Epithelial cell of proximal tubule (primary cell): ENCODE measurements at regions not wholly inside any gene's neighbourhood (a gene's known extent, or its start where the extent isn't known, plus 50 kb on each side); places are given as distances from the start of the nearest gene placed in this dataset.

Source experiments
- DNase-seq: peaks from one replicate; pipeline ENCODE4 v3.0.0-alpha.2; 2011; ENCODE audit warnings: low read depth
- H3K4me3 ChIP-seq: 2 replicates; pipeline ENCODE4 v1.5.1; 2011; ENCODE audit warnings: low read depth, mild to moderate bottlenecking, low read length
- CTCF ChIP-seq: conservative IDR thresholded peaks from 2 replicates; pipeline ENCODE4 v1.5.1; 2012; ENCODE audit warnings: low read depth, mild to moderate bottlenecking, low read length

- TF ChIP-seq CTCF, result no peak
- no peak overlapping the region for H3K4me3 ChIP-seq
- DNase-seq, result no peak
These were observed 82.3 kb upstream of the CIBAR2 start for GRCh38 chr16:85194307-85195270.

DNA sequence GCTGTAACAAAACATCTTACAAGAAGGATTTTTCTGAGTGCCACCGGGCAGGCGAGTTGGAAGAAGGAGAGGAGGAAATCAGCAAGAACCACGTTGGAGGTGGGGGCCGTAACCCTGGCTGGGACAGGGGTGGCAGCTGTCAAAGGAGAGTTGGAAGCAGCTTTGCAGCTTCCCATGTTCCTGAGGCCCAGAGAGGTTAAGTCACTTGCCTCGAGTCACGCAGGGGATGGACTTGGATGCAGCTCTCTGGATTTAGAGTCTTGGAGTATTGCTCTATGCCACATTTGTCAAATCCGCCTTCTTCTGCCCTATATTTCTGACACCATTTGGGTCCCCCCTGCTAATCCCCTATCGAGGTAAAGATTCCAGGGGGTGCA, 83.0 kb upstream of the CIBAR2 start:
- DNase-seq, result no peak
- no peak overlapping the region for H3K4me3 ChIP-seq
- TF ChIP-seq CTCF, result no peak

DNA sequence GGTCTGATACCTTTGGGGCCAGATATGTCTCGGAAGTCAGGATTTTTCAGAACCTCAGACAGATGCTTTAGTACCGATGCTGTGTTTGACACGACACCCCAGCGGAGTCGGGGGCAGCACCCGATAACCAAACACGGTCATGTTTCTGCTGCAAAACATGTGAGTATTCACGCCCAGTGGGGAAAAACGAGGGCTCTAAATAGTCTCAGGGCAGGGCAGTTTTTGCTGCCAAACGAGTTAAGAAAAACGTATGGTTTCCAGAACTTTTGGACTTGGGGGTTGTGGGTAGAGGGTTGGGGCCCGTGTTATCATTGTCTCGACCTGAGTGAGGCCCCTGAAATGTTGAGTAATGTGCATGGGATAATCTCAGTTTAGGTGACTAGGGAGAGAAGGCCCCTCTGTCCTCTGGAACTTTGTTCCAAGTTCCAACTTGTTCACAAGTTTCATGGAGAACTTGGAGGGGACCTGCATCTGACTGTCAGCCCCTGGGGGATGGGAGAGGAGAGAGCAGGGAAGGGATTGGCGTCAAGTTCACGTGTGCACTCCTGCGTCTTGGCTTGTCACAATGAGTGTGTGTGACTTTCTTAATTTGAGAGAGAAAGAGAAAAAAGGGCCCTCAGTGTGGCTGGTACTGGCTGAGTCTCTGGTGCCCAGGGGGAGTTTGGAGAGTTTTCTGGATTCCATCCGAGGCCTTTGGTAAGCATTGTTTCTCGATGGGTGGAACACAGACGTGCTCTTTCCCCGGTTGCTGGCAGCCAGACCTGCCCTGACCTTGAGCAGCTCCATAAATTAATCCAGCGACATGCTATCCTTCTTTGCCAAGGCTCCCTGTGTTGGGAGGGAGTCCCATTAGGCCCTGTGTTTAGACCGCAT, 83.9 kb upstream of the CIBAR2 start:
- TF ChIP-seq CTCF, result no peak
- H3K4me3 ChIP-seq, result no peak overlapping the region
- no peak for DNase-seq

GRCh38 chr16:85196976-85197375, 84.7 kb upstream of the CIBAR2 start:
- no peak overlapping the region for H3K4me3 ChIP-seq
- no peak for DNase-seq
- no peak for TF ChIP-seq CTCF

- no peak for DNase-seq
- no peak overlapping the region for H3K4me3 ChIP-seq
- TF ChIP-seq CTCF, result no peak
These were observed 85.6 kb upstream of the CIBAR2 start for GRCh38 chr16:85197611-85198566.

GRCh38 chr16:85199069-85199725, 86.9 kb upstream of the CIBAR2 start:
- TF ChIP-seq CTCF, result no peak
- DNase-seq, result no peak
- H3K4me3 ChIP-seq, result no peak overlapping the region
